T-helper 1 cell treated with Interleukin-12 subunit alpha and Interleukin-12 subunit beta and Interleukin-4 antibody, amounts not matched to agents 30 μg/mL and 1 μg/mL, for 36 hours (primary cell): ENCODE measurements at regions not wholly inside any gene's neighbourhood (a gene's known extent, or its start where the extent isn't known, plus 50 kb on each side); places are given as distances from the start of the nearest gene placed in this dataset.
"Not testable (repeated sequence)": the region's sequence is repeated elsewhere in the genome, so short reads cannot be mapped to it uniquely, and the experiment has no call there.

Experiments used
- H3K27ac Mint-ChIP-seq: one replicate; pipeline ENCODE4 v1.8.0; 2021; ENCODE audit warnings: mild to moderate bottlenecking, mixed read lengths
- H3K27me3 Mint-ChIP-seq: one replicate; pipeline ENCODE4 v1.8.0; 2021; ENCODE audit warnings: low read depth, mixed read lengths
- H3K36me3 Mint-ChIP-seq: one replicate; pipeline ENCODE4 v1.8.0; 2021; ENCODE audit warnings: low read depth, mixed read lengths
- H3K4me1 Mint-ChIP-seq: one replicate; pipeline ENCODE4 v1.8.0; 2021; ENCODE audit warnings: low read depth, mixed read lengths
- H3K4me3 Mint-ChIP-seq: one replicate; pipeline ENCODE4 v1.8.0; 2021; ENCODE audit warnings: mild to moderate bottlenecking, moderate library complexity, mixed read lengths
- H3K9me3 Mint-ChIP-seq: one replicate; pipeline ENCODE4 v1.8.0; 2021; ENCODE audit warnings: mixed read lengths

- no peaks in the 10 kb centered on the region for H3K4me1 Mint-ChIP-seq
- no peak overlapping the region for H3K4me3 Mint-ChIP-seq
- H3K36me3 Mint-ChIP-seq, result no peaks in the 10 kb centered on the region
- H3K27me3 Mint-ChIP-seq, result no peaks in the 10 kb centered on the region
- H3K9me3 Mint-ChIP-seq, result no peaks in the 10 kb centered on the region
- H3K27ac Mint-ChIP-seq, result no peak overlapping the region
Observed at GRCh38 chr14:87799400-87799799, 193.6 kb downstream of the GALC start.

- Mint-ChIP-seq H3K4me3 (no peak overlapping the region), H3K36me3 (no peaks in the 10 kb centered on the region), H3K9me3 (no peaks in the 10 kb centered on the region), H3K4me1 (no peaks in the 10 kb centered on the region), H3K27ac (no peak overlapping the region), H3K27me3 (no peaks in the 10 kb centered on the region)
Observed at GRCh38 chr14:87797001-87797400, 196.0 kb downstream of the GALC start.

- no peak overlapping the region for H3K27ac Mint-ChIP-seq
- no peak overlapping the region for H3K4me3 Mint-ChIP-seq
- no peaks in the 10 kb centered on the region for H3K27me3 Mint-ChIP-seq
- H3K36me3 Mint-ChIP-seq, result no peaks in the 10 kb centered on the region
- H3K9me3 Mint-ChIP-seq, result no peaks in the 10 kb centered on the region
- no peaks in the 10 kb centered on the region for H3K4me1 Mint-ChIP-seq
Observed at GRCh38 chr14:87794561-87794960, 198.4 kb downstream of the GALC start.

- H3K4me1 Mint-ChIP-seq, result no peaks in the 10 kb centered on the region
- no peaks in the 10 kb centered on the region for H3K27me3 Mint-ChIP-seq
- no peaks in the 10 kb centered on the region for H3K36me3 Mint-ChIP-seq
- H3K27ac Mint-ChIP-seq, result no peak overlapping the region
- H3K4me3 Mint-ChIP-seq, result no peak overlapping the region
- peaks cover 5% of the 10 kb centered on the region for H3K9me3 Mint-ChIP-seq
Observed at GRCh38 chr14:87785897-87786296, 207.1 kb downstream of the GALC start.

GRCh38 chr14:87784386-87784785, 208.6 kb downstream of the GALC start:
- Mint-ChIP-seq H3K36me3 (no peaks in the 10 kb centered on the region), H3K27ac (no peak overlapping the region)

GRCh38 chr14:87783071-87783470, 209.9 kb downstream of the GALC start:
- Mint-ChIP-seq H3K9me3 (peaks cover 9% of the 10 kb centered on the region), H3K4me3 (no peak overlapping the region)

More at GRCh38 chr14:87784386-87784785, 208.6 kb downstream of the GALC start:
- Mint-ChIP-seq H3K9me3 (peaks cover 5% of the 10 kb centered on the region), H3K4me1 (no peaks in the 10 kb centered on the region), H3K27me3 (no peaks in the 10 kb centered on the region), H3K4me3 (no peak overlapping the region)

GRCh38 chr14:87772854-87773253, 220.1 kb downstream of the GALC start:
- H3K27me3 Mint-ChIP-seq, result no peaks in the 10 kb centered on the region
- no peaks in the 10 kb centered on the region for H3K36me3 Mint-ChIP-seq
- no peaks in the 10 kb centered on the region for H3K9me3 Mint-ChIP-seq
- H3K4me1 Mint-ChIP-seq, result no peaks in the 10 kb centered on the region
- no peak overlapping the region for H3K4me3 Mint-ChIP-seq
- no peak overlapping the region for H3K27ac Mint-ChIP-seq

More at GRCh38 chr14:87783071-87783470, 209.9 kb downstream of the GALC start:
- no peaks in the 10 kb centered on the region for H3K27me3 Mint-ChIP-seq
- H3K4me1 Mint-ChIP-seq, result no peaks in the 10 kb centered on the region
- no peak overlapping the region for H3K27ac Mint-ChIP-seq
- H3K36me3 Mint-ChIP-seq, result no peaks in the 10 kb centered on the region

GRCh38 chr14:87767567-87767901, 225.4 kb downstream of the GALC start:
- no peaks in the 10 kb centered on the region for H3K36me3 Mint-ChIP-seq
- no peaks in the 10 kb centered on the region for H3K4me1 Mint-ChIP-seq
- H3K4me3 Mint-ChIP-seq, result no peak overlapping the region
- no peaks in the 10 kb centered on the region for H3K27me3 Mint-ChIP-seq
- H3K27ac Mint-ChIP-seq, result no peak overlapping the region
- H3K9me3 Mint-ChIP-seq, result no peaks in the 10 kb centered on the region

GRCh38 chr14:87758876-87759275, 234.1 kb downstream of the GALC start:
- Mint-ChIP-seq H3K27ac (no peak overlapping the region), H3K27me3 (no peaks in the 10 kb centered on the region), H3K9me3 (peaks cover 3% of the 10 kb centered on the region), H3K4me1 (no peaks in the 10 kb centered on the region), H3K36me3 (no peaks in the 10 kb centered on the region), H3K4me3 (no peak overlapping the region)

- no peaks in the 10 kb centered on the region for H3K36me3 Mint-ChIP-seq
- H3K9me3 Mint-ChIP-seq, result peaks cover 3% of the 10 kb centered on the region
- H3K27ac Mint-ChIP-seq, result no peak overlapping the region
- H3K4me1 Mint-ChIP-seq, result no peaks in the 10 kb centered on the region
- no peaks in the 10 kb centered on the region for H3K27me3 Mint-ChIP-seq
- H3K4me3 Mint-ChIP-seq, result no peak overlapping the region
Observed at GRCh38 chr14:87756661-87757060, 236.3 kb downstream of the GALC start.

- Mint-ChIP-seq H3K9me3 (no peaks in the 10 kb centered on the region), H3K27ac (no peak overlapping the region), H3K4me3 (no peak overlapping the region), H3K4me1 (no peaks in the 10 kb centered on the region), H3K36me3 (no peaks in the 10 kb centered on the region), H3K27me3 (no peaks in the 10 kb centered on the region)
Observed at GRCh38 chr14:87754520-87755223, 238.3 kb downstream of the GALC start.

GRCh38 chr14:87748558-87748957, 244.4 kb downstream of the GALC start:
- Mint-ChIP-seq H3K36me3 (no peaks in the 10 kb centered on the region), H3K9me3 (no peaks in the 10 kb centered on the region), H3K4me1 (no peaks in the 10 kb centered on the region), H3K27me3 (peaks cover 3% of the 10 kb centered on the region), H3K4me3 (no peak overlapping the region), H3K27ac (no peak overlapping the region)

- Mint-ChIP-seq H3K27me3 (peaks cover 3% of the 10 kb centered on the region), H3K9me3 (no peaks in the 10 kb centered on the region), H3K27ac (no peak overlapping the region), H3K4me3 (no peak overlapping the region), H3K36me3 (no peaks in the 10 kb centered on the region), H3K4me1 (no peaks in the 10 kb centered on the region)
Observed at GRCh38 chr14:87745507-87746118, 247.4 kb downstream of the GALC start.

- H3K4me1 Mint-ChIP-seq, H3K4me3 Mint-ChIP-seq, H3K9me3 Mint-ChIP-seq, H3K27ac Mint-ChIP-seq, H3K27me3 Mint-ChIP-seq, H3K36me3 Mint-ChIP-seq: not testable (repeated sequence)
Observed at GRCh38 chr14:87734577-87735360, 258.2 kb downstream of the GALC start.

- not testable (repeated sequence) for H3K4me1 Mint-ChIP-seq, H3K27me3 Mint-ChIP-seq, H3K27ac Mint-ChIP-seq, H3K36me3 Mint-ChIP-seq, H3K9me3 Mint-ChIP-seq, H3K4me3 Mint-ChIP-seq
Observed at GRCh38 chr14:87733115-87733514, 259.9 kb downstream of the GALC start.
